GM18868 (cell line): ENCODE measurements at regions not wholly inside any gene's neighbourhood (a gene's known extent, or its start where the extent isn't known, plus 50 kb on each side); places are given as distances from the start of the nearest gene placed in this dataset.

ENCODE experiments used
- ATAC-seq: cut with Tn5 transposase; IDR thresholded peaks from one replicate; pipeline ENCODE4 v1.9.1; 2021; ENCODE audit warnings: mild to moderate bottlenecking, moderate library complexity; ENCODE audit not compliant: unreplicated experiment

GRCh38 chr13:65095161-65096082 lies 2134.7 kb downstream of the PCDH9 start:
- ATAC-seq: no peak

DNA sequence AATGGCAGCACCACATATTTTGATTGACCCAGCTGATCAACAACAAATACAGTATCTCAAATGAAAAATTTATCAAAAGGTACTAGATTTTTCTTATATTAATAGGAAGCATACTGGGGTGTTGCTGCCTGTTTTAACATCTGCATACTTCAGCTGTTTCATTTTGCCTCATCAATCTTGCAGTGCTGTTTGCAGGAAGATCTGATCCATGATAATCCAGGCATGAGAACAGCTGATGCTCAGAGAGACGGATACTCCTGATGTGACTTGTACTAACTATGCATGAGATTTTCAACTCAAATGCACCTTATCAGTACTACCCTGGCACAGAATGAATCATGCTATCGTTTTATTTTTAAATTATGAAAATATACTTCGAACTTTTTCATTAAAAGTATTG lies 2136.8 kb downstream of the PCDH9 start:
- no peak for ATAC-seq

- no peak for ATAC-seq
Measured at GRCh38 chr13:65091031-65091430, 2139.1 kb downstream of the PCDH9 start.

- no peak for ATAC-seq
Measured at GRCh38 chr13:65090186-65090585, 2139.9 kb downstream of the PCDH9 start.

DNA sequence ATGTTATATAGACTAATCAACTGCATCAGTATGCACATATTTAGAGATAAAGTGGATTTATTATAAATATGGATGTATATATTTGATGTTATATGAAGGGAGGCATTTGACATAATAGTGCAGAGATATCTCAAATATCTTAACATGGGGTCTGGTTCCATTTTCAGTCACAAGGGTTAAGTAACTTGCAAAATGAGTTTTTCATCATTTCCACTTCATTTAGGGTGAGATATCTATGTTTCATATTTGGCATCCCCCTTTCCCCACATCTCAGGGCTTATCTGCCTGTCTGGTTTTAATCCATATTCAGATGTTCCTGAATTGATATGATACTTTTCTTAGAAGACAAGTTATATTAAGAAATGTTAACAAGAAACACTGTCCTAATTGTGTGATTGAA lies 2141.2 kb downstream of the PCDH9 start:
- no peak for ATAC-seq

GRCh38 chr13:65085977-65086376 lies 2144.2 kb downstream of the PCDH9 start:
- ATAC-seq: no peak

GRCh38 chr13:65074248-65074647 lies 2155.9 kb downstream of the PCDH9 start:
- no peak for ATAC-seq

GRCh38 chr13:65064967-65065366 lies 2165.2 kb downstream of the PCDH9 start:
- ATAC-seq: no peak

DNA sequence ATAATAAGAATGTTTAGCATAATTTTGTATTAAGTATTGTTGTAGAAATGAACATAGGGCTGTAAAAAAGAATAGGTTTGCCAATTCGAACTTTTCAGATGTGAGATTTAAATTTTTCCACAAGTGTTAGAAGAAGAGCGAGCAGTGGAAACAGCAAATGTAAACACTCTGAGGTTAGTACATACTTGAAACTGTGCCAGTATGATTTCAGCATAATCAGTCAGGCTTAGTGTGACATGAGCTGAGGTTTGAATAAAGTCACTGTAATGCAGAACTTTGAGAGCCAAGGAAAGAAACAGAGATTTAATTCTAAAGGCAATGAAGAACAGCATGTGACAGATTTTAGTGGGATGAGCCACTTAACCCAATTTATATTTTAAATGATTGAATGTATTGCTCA lies 2166.4 kb downstream of the PCDH9 start:
- ATAC-seq: no peak

GRCh38 chr13:65057986-65058385 lies 2172.2 kb downstream of the PCDH9 start:
- ATAC-seq: no peak

GRCh38 chr13:65054277-65054676 lies 2175.9 kb downstream of the PCDH9 start:
- ATAC-seq: no peak

DNA sequence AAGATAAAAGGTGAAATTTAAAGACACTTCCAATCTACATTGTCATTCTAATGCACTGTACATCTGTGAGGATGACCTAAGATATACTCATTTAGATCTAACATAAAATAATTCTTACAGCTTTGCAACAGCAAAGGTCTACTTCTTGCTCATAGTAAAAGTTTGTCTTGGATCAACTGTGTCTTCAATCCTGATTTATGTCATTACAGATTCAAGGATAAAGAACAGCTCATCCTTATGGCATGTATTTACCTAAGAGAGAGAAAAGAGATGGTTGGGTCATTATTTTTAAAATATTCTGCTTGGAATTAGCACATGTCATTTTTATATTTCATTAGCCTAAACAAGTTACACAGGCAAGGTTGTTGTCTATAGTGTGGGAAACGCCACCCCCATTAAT lies 2193.1 kb downstream of the PCDH9 start:
- no peak for ATAC-seq

GRCh38 chr13:65035302-65035701 lies 2194.8 kb downstream of the PCDH9 start:
- ATAC-seq: no peak

DNA sequence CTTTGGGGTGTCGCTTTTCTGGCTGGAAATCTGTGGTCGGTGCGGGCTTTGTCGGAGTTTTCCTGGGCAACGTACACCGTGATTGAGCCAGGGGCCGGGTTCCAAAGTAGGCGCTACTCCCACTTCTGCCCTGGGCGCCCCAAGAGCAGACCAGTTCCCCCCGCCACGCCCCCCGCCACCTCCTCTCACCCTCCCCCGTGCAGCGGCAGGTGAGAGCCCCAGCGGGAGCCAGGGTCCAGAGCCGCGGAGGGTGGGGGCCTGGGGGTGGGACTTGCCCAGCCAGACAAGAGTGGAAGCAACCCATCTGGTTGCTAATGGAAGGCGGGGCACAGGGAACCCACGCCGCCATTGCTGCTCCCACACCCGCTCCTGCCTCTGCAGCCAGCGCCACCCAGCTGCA lies 2195.9 kb downstream of the PCDH9 start:
- ATAC-seq: no peak

DNA sequence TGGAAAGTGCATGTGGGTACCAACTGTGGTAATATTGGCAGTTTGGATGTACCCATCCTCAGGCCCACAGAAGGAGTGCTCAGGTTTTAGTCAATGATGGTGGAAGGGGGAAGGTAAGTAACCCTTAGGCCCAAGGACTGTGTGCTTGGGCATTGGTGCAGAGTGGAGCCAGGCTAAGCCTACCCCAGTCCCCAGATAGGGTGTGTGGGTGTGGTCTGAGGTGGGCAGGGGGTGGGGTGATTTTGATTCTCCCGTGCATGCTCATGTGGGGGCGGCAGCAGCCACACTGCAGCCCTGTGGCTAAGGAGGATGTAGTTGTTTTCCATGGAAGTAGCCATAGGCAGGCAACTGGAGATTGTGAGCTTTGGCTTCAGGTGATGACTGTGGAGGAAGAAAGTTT lies 2197.3 kb downstream of the PCDH9 start:
- no peak for ATAC-seq

DNA sequence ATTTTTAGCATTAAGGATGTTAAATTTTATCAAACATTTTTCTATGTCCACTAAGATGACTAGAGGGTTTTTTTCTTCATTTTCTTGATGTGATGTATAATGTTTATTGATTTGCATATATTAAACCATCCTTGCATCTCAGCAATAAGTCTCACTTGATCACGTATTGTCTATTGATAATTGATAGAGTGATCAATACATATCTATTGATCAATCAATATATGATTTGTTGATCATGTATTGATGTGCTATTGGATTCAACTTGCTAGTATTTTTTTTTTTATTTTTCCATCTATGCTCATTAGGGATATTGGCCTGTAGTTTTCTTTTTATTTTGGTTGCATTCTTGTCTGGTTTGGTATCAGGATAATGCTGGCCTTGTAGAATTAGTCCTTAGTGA lies 2202.0 kb downstream of the PCDH9 start:
- no peak for ATAC-seq

GRCh38 chr13:65026505-65026904 lies 2203.6 kb downstream of the PCDH9 start:
- no peak for ATAC-seq

DNA sequence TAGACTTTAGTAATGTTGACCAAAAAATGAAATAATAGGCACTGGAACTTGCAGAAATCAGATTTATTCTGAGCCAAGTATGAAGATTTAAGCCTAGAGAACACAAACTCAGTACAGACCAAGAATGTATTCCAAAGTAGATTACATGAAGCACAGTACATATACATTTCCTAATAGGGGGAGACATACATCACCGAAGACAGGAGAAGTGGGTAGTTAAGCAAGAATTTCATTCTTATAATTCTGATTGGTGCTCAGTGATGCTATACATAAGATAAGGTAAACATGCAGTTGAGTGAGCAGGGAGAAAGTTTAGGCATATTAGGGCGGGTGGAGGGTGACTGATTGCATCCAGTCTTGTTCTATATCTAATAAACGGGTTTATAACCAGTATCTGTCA lies 2218.8 kb downstream of the PCDH9 start:
- ATAC-seq: no peak

GRCh38 chr13:64997438-64997837 lies 2232.7 kb downstream of the PCDH9 start:
- ATAC-seq: no peak

DNA sequence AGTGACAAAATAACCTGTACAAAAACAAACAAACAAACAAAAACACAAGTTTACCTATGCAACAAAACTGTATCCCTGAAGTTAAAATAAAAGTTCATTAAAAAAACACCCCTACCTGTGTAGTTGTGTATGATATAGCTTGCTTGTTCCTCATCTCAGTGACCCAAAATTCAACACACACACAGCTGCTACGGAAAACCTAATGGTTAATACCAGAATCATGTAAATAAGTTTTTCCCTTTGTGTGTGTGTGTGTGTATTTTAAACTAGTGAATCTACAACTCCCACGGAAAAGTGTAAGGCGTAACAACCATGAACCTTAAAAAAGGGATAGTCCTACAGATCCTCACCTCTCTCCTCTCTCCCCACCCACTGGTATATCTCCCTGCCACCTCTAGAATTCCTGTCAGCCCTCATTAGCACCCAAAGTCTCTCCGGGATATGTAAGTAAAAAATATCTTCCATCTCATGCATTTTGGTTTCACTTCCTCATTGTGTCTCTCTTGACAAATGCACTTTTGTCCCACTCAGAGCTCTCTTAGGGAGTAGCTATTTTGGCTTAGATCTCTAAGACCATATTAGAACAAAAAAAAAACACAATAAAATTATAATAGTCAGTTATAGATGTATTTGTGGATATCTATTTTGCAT lies 2236.5 kb downstream of the PCDH9 start:
- peak; percentile 92 for ATAC-seq

DNA sequence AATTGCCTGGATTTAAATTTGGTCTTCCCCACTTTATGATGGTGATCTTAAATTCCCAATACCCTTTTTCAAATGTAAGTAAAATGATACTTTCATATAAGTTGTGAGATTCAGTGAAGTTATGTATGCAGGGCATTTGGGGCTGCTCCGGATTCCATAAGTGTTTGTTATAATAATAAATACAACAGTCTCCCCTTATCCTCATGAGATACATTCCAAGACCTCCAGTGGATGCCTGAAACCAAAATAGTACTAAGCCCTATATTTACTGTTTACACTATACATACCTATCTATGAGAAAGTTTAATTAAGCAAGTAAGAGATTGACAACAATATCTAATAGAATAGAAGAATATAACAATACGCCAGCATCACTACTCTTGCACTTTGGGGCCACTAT lies 2237.8 kb downstream of the PCDH9 start:
- ATAC-seq: no peak

DNA sequence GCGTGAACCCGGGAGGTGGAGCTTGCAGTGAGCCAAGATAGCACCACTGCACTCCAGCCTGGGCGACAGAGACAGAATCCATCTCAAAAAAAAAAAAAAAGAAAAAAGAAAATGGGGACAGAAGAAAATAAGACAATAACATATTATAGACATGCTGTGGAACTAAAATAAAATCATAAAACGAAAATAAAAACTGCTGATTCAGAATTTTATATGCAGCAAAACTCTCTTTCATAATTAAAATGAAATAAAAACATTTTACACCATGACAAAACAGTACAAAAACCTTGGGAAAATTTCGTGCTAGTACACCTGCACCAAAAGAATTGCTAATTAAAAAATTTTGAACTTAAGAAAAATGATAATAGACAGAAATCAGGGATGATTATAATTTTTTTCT lies 2245.1 kb downstream of the PCDH9 start:
- no peak for ATAC-seq
